WERI-Rb-1 (cell line): ENCODE measurements at regions not wholly inside any gene's neighbourhood (a gene's known extent, or its start where the extent isn't known, plus 50 kb on each side); places are given as distances from the start of the nearest gene placed in this dataset.

ENCODE experiments used
- DNase-seq: peaks from one replicate; pipeline ENCODE4 v3.0.0-alpha.2; 2020
- H3K27ac ChIP-seq: fragments of 250-450 bp; sonication (Bioruptor Pico); 2 replicates; pipeline ENCODE4 v1.5.1; 2020; ENCODE audit warnings: mild to moderate bottlenecking, moderate library complexity
- H3K27me3 ChIP-seq: fragments of 250-450 bp; sonication (Bioruptor Pico); 2 replicates; pipeline ENCODE4 v1.5.1; 2021; ENCODE audit warnings: mild to moderate bottlenecking, low read depth, moderate library complexity; ENCODE audit not compliant: insufficient read depth, severe bottlenecking
- H3K36me3 ChIP-seq: fragments of 250-450 bp; sonication (Bioruptor Pico); 2 replicates; pipeline ENCODE4 v1.5.1; 2020; ENCODE audit warnings: mild to moderate bottlenecking, moderate library complexity
- H3K4me3 ChIP-seq: 2 replicates; pipeline ENCODE4 v1.5.1; 2011; ENCODE audit warnings: low read depth, mild to moderate bottlenecking, control low read depth, low read length
- H3K9me3 ChIP-seq: fragments of 250-450 bp; sonication (Bioruptor Pico); 2 replicates; pipeline ENCODE4 v1.5.1; 2021; ENCODE audit warnings: mild to moderate bottlenecking, moderate library complexity; ENCODE audit not compliant: severe bottlenecking
- CTCF ChIP-seq: IDR thresholded peaks from 2 replicates; pipeline ENCODE4 v1.5.1; 2011; ENCODE audit warnings: low read depth, mild to moderate bottlenecking, control low read depth, inconsistent platforms, low read length

DNA sequence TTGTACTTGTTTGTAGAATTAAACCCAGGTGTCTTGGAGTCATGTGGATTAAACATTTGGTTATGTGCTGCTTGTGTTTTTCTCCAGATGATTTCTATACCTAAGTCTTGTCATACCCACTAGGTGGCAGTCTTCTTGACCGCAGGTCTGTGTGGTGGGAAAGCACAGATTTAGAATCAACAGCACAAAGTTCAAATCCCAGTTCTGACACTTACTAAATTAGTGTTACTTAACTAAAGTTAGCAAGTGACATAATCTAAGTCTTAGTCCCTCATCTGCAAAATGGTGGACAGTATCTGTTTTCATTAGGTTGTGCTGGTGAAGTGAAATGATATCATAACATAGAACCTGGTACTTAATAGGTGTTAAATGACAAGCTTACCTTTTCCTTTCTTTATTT is 151.0 kb upstream of the ARHGAP5 start:
- H3K9me3 ChIP-seq, result no peaks in the 10 kb centered on the region
- H3K27ac ChIP-seq, result no peak overlapping the region
- peak; percentile 59 for TF ChIP-seq CTCF
- DNase-seq, result no peak
- H3K4me3 ChIP-seq, result no peak overlapping the region
- no peaks in the 10 kb centered on the region for H3K36me3 ChIP-seq
- H3K27me3 ChIP-seq, result no peaks in the 10 kb centered on the region

- no peak for TF ChIP-seq CTCF
- no peak overlapping the region for H3K27ac ChIP-seq
- H3K9me3 ChIP-seq, result no peaks in the 10 kb centered on the region
- H3K36me3 ChIP-seq, result no peaks in the 10 kb centered on the region
- no peaks in the 10 kb centered on the region for H3K27me3 ChIP-seq
- H3K4me3 ChIP-seq, result no peak overlapping the region
- no peak for DNase-seq
These were observed 150.3 kb upstream of the ARHGAP5 start for GRCh38 chr14:31926652-31927347.

DNA sequence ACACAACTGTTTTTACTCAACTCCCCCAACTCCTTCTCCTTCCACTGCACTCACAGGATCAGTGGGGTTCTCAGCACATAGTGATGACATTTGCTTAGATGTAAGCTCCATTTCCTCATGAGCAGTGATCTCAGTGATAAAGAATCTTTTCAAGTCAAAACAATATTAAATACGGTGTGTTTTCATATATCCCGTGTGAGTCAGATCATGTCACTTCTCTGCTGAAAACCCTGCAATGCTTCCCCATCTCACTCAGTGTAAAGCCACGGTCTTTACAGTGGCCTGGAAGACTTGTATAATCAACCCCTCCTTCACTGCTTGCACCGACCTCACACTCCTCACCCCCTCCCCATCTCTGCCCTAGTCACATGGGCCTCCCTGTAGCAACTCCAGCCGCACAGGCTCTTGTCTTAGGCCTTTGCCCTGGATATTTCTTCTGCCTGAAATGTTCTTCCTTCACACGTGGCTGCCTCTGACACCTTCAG is 149.7 kb upstream of the ARHGAP5 start:
- Histone ChIP-seq H3K27ac (no peak overlapping the region), H3K9me3 (no peaks in the 10 kb centered on the region), H3K27me3 (no peaks in the 10 kb centered on the region), H3K4me3 (no peak overlapping the region), H3K36me3 (no peaks in the 10 kb centered on the region)
- TF ChIP-seq CTCF, result no peak
- DNase-seq, result no peak

- Histone ChIP-seq H3K4me3 (no peak overlapping the region), H3K27me3 (no peaks in the 10 kb centered on the region), H3K9me3 (no peaks in the 10 kb centered on the region), H3K36me3 (no peaks in the 10 kb centered on the region), H3K27ac (no peak overlapping the region)
- DNase-seq, result no peak
- TF ChIP-seq CTCF, result no peak
These were observed 147.0 kb upstream of the ARHGAP5 start for GRCh38 chr14:31930070-31930469.

DNA sequence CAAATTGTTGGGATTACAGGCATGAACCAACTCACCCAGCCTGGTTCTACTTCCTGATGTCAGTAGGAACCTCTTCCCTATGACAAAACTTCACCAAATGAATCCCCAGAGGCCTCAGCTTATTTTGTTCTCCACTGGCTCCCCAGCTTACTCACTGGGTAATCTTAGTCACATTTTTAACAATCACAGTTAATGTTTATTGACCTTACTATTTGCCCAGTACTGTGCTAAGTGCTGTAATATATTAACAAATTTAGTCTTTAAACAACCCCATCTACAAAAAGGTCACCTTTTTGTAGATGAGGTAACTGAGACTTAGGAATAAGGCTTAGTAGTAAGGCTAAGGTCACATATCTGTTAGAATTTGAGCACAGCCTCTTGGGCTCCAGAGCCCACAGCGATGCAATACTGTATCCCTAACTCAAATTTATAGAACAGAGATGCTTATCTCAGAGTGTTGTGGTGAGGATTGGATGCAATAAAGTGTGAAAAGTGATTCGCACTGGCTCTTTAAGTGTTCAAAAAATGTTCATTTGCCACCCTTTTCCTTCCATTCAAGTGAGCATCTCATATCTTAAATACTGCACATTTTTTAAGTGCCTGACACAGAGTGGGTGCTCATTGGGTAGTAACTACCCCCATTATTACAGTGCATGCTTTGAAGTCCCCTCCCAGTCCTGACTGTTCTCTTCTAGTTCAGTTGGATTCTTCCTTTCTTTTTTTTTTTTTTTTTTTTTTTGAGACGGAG is 146.4 kb upstream of the ARHGAP5 start:
- no peaks in the 10 kb centered on the region for H3K9me3 ChIP-seq

More for the DNA sequence above, 146.4 kb upstream of the ARHGAP5 start:
- no peak for TF ChIP-seq CTCF
- Histone ChIP-seq H3K36me3 (no peaks in the 10 kb centered on the region), H3K27ac (no peak overlapping the region), H3K27me3 (no peaks in the 10 kb centered on the region), H3K4me3 (no peak overlapping the region)
- no peak for DNase-seq
